Activated CD4-positive, alpha-beta T cell treated with anti-CD3 and anti-CD28 coated beads for 36 hours (primary cell): ENCODE measurements at regions not wholly inside any gene's neighbourhood (a gene's known extent, or its start where the extent isn't known, plus 50 kb on each side); places are given as distances from the start of the nearest gene placed in this dataset.

Source experiments
- ATAC-seq: fragments of 200-7000 bp; cut with Tn5 transposase; one replicate; pipeline ENCODE4 v1.10.0; 2021; ENCODE audit warnings: mild to moderate bottlenecking, moderate library complexity
- CTCF ChIA-PET: fragments of 350-600 bp; sonication (Branson Sonifier 250); formaldehyde crosslinking; loops from one replicate; lab custom pipeline; 2021; ENCODE audit warnings: antibody characterized with exemption; lab: Charles Lee
- POLR2A ChIA-PET: fragments of 350-600 bp; sonication (Branson Sonifier 250); formaldehyde crosslinking; loops from one replicate; lab custom pipeline; 2021; ENCODE audit warnings: antibody characterized with exemption, inconsistent platforms; lab: Charles Lee
- DNase-seq: peaks from one replicate; pipeline ENCODE4 v3.0.0-alpha.2; 2020
- H3K27ac Mint-ChIP-seq: one replicate; pipeline ENCODE4 v1.8.0; 2021; ENCODE audit warnings: mixed read lengths
- H3K27me3 Mint-ChIP-seq: one replicate; pipeline ENCODE4 v1.8.0; 2021; ENCODE audit warnings: mixed read lengths
- H3K36me3 Mint-ChIP-seq: one replicate; pipeline ENCODE4 v1.8.0; 2021; ENCODE audit warnings: low read depth, mixed read lengths
- H3K4me1 Mint-ChIP-seq: one replicate; pipeline ENCODE4 v1.8.0; 2021; ENCODE audit warnings: mixed read lengths
- H3K4me3 Mint-ChIP-seq: one replicate; pipeline ENCODE4 v1.8.0; 2021; ENCODE audit warnings: mild to moderate bottlenecking, moderate library complexity, mixed read lengths
- H3K9me3 Mint-ChIP-seq: one replicate; pipeline ENCODE4 v1.8.0; 2021; ENCODE audit warnings: low read depth, mixed read lengths
- intact Hi-C, 2 experiments: fragments of 100-400 bp; cut with DNase I in 1 of 2; cut with micrococcal nuclease in 1 of 2; formaldehyde crosslinking; loops; one replicate each; pipeline versions ENCODE4 v1.14.2 to v1.15.1; 2022 to 2024; cut with DNase I, micrococcal nuclease

DNA sequence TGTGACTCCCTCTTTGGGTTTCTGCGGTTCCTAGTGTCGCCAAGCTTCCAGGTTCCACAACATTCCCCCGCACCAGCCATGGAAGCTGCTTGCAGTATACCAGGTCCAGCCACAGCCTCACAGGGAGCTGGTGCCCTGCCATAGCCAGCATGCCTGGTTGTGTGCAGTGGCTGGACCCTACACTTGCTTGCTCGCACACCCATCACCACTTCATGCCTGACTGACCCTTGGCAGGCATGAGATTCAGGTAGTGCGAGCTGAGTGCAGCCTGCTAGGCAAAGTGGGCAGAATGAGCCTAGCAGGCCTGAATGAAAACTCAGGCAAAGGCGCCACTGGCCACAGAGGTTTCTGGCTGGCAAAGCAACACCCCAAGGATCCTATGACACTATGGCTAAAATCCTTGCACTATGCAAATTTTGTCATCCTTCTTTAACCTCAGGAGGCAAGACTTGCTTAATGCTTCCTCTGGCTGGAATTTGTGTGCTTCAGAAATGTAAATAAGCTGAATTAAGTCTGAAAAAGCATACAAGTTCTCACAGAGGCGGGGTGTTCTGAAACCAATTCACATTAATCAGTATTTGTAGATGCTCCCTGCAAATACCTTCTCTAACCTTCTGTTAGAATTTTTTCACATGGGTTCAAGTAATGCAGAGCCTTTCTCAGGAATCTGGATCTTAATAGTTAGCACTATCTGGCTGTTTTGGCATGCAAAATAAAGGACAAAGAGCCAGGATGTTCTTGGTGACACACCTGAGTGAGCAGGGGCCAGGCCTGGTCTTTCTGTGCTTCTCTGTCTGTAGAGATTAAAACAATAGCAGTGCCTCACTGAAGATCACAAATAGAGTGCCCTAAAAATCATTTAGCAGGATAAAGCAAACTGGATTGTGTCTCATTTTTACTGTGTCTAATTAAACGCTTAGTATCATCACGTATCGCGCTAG, 256.9 kb downstream of the GPATCH2 start:
- H3K27ac Mint-ChIP-seq: no peak overlapping the region
- POLR2A ChIA-PET: no interaction called here
- intact Hi-C loops: no loop called here
- peaks cover 19% of the 10 kb centered on the region for H3K9me3 Mint-ChIP-seq
- no peaks in the 10 kb centered on the region for H3K36me3 Mint-ChIP-seq
- no peak overlapping the region for H3K4me3 Mint-ChIP-seq
- H3K4me1 Mint-ChIP-seq: no peaks in the 10 kb centered on the region
- CTCF ChIA-PET: no interaction called here
- ATAC-seq (no peak), DNase-seq (no peak)
- H3K27me3 Mint-ChIP-seq: no peaks in the 10 kb centered on the region

- intact Hi-C loops: no loop called here
- Mint-ChIP-seq H3K4me1 (no peaks in the 10 kb centered on the region), H3K27me3 (no peaks in the 10 kb centered on the region), H3K4me3 (no peak overlapping the region), H3K9me3 (peaks cover 19% of the 10 kb centered on the region), H3K36me3 (no peaks in the 10 kb centered on the region), H3K27ac (no peak overlapping the region)
- DNase-seq (no peak), ATAC-seq (no peak)
- CTCF ChIA-PET: interaction anchor here (0.7 kb wide), 1 partner anchor 929 kb away, joined by 3 read pairs; no protein-coding TSS in a partner anchor
- POLR2A ChIA-PET: no interaction called here
Observed at GRCh38 chr1:217372049-217372970, 258.6 kb downstream of the GPATCH2 start.

DNA sequence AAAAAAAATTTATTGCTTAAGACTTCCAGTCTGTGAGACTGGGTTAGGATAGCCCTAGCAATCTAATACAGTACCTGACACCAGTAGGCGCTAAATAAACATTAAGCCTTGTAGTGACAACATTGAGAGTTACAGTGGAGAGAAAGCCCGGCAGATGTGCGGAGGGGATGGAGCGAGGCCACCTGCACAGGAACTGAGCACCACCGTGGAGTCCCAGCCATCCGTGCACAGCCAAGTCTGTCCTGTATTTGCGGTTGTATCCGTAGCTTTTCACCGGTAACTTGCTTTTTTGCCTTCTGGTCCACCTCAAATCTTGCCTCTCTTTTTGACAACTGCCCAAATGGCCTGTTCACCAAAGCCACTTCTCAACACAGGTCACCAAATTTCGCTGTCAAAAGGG, 260.1 kb downstream of the GPATCH2 start:
- no peak for DNase-seq
- intact Hi-C loops: no loop called here
- H3K4me1 Mint-ChIP-seq: no peaks in the 10 kb centered on the region
- H3K4me3 Mint-ChIP-seq: no peak overlapping the region
- no peaks in the 10 kb centered on the region for H3K36me3 Mint-ChIP-seq
- no peak overlapping the region for H3K27ac Mint-ChIP-seq
- CTCF ChIA-PET: no interaction called here
- POLR2A ChIA-PET: interaction anchor here (0.6 kb wide), 1 partner anchor 48 kb away, joined by 13 read pairs; no protein-coding TSS in a partner anchor
- H3K9me3 Mint-ChIP-seq: peaks cover 13% of the 10 kb centered on the region
- no peak for ATAC-seq
- no peaks in the 10 kb centered on the region for H3K27me3 Mint-ChIP-seq

DNA sequence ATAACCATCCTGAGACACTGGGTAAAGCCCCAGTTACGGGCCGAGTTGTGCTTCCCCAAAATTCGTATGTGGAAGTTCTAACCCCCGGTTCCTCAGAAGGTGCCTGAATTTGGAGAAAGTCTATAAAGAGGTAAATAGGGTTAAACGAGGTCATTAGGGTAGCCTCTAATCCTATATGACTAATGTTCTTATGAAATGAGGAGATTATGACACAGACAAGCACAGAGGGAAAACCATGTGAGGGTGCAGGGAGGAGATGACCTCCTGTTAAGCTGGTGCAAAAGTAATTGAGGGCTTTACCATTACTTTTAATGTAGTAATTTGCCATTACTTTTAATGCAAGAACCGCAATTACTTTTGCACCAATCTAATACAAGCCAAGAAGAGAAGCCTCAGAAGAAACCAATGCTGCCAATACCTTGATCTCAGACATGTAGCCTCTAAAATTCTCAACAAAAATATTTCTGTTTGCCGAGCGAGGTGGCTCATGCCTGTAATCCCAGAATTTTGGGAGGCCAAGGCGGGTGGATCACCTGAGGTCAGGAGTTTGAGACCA, 260.8 kb downstream of the GPATCH2 start:
- Mint-ChIP-seq H3K9me3 (peaks cover 13% of the 10 kb centered on the region), H3K36me3 (no peaks in the 10 kb centered on the region), H3K4me1 (no peaks in the 10 kb centered on the region), H3K4me3 (no peak overlapping the region), H3K27me3 (no peaks in the 10 kb centered on the region), H3K27ac (no peak overlapping the region)
- ChIA-PET CTCF (no interaction called here), POLR2A (no interaction called here)
- intact Hi-C loops: no loop called here
- ATAC-seq (no peak), DNase-seq (no peak)

GRCh38 chr1:217369271-217369981, 261.5 kb downstream of the GPATCH2 start:
- ChIA-PET POLR2A (no interaction called here), CTCF (no interaction called here)
- no peaks in the 10 kb centered on the region for H3K36me3 Mint-ChIP-seq
- no peak overlapping the region for H3K4me3 Mint-ChIP-seq
- intact Hi-C loops: no loop called here
- DNase-seq: no peak
- H3K27me3 Mint-ChIP-seq: no peaks in the 10 kb centered on the region
- H3K27ac Mint-ChIP-seq: no peak overlapping the region
- ATAC-seq: no peak
- H3K4me1 Mint-ChIP-seq: no peaks in the 10 kb centered on the region
- H3K9me3 Mint-ChIP-seq: peaks cover 11% of the 10 kb centered on the region

GRCh38 chr1:217364220-217364619, 266.7 kb downstream of the GPATCH2 start:
- no peaks in the 10 kb centered on the region for H3K4me1 Mint-ChIP-seq
- H3K27ac Mint-ChIP-seq: no peak overlapping the region
- no peaks in the 10 kb centered on the region for H3K9me3 Mint-ChIP-seq
- CTCF ChIA-PET: no interaction called here
- no peak overlapping the region for H3K4me3 Mint-ChIP-seq
- DNase-seq (no peak), ATAC-seq (no peak)
- POLR2A ChIA-PET: no interaction called here
- H3K27me3 Mint-ChIP-seq: no peaks in the 10 kb centered on the region
- intact Hi-C loops: no loop called here
- H3K36me3 Mint-ChIP-seq: no peaks in the 10 kb centered on the region

- POLR2A ChIA-PET: no interaction called here
- CTCF ChIA-PET: no interaction called here
- Mint-ChIP-seq H3K27me3 (no peaks in the 10 kb centered on the region), H3K27ac (no peak overlapping the region), H3K36me3 (no peaks in the 10 kb centered on the region), H3K4me3 (no peak overlapping the region), H3K4me1 (no peaks in the 10 kb centered on the region), H3K9me3 (no peaks in the 10 kb centered on the region)
- ATAC-seq (no peak), DNase-seq (no peak)
- intact Hi-C loops: no loop called here
Observed at GRCh38 chr1:217363319-217363718, 267.6 kb downstream of the GPATCH2 start.

- CTCF ChIA-PET: no interaction called here
- Mint-ChIP-seq H3K27ac (no peak overlapping the region), H3K36me3 (no peaks in the 10 kb centered on the region)
Observed at GRCh38 chr1:217360510-217360909, 270.4 kb downstream of the GPATCH2 start.

DNA sequence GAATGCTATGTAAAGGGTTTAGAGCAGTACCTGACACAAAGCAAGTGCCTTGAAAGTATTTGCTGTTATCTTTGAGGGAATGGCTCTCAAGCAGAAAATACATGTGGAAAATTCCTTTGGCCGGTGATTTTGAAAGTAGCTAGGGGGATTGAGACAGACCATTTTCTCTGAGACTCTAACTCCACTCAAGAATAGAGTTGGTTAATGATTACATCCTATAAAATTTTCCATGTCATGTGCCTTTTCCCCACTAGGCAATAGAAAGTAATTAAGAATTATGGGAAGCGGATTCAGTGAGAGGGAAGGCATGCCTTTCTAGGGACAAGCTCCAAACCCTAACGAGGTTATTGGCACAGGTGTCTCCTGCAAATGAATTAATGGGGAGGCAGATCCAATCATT, 276.0 kb downstream of the GPATCH2 start:
- no peaks in the 10 kb centered on the region for H3K27me3 Mint-ChIP-seq
- POLR2A ChIA-PET: no interaction called here
- CTCF ChIA-PET: no interaction called here
- H3K4me1 Mint-ChIP-seq: no peaks in the 10 kb centered on the region
- no peak overlapping the region for H3K27ac Mint-ChIP-seq
- H3K4me3 Mint-ChIP-seq: no peak overlapping the region
- DNase-seq: no peak
- no peaks in the 10 kb centered on the region for H3K36me3 Mint-ChIP-seq
- no peaks in the 10 kb centered on the region for H3K9me3 Mint-ChIP-seq
- no peak for ATAC-seq
- intact Hi-C loops: no loop called here

More at GRCh38 chr1:217360510-217360909, 270.4 kb downstream of the GPATCH2 start:
- no peak for ATAC-seq
- POLR2A ChIA-PET: no interaction called here
- intact Hi-C loops: no loop called here
- DNase-seq: no peak
- Mint-ChIP-seq H3K4me1 (no peaks in the 10 kb centered on the region), H3K27me3 (no peaks in the 10 kb centered on the region), H3K4me3 (no peak overlapping the region), H3K9me3 (no peaks in the 10 kb centered on the region)

DNA sequence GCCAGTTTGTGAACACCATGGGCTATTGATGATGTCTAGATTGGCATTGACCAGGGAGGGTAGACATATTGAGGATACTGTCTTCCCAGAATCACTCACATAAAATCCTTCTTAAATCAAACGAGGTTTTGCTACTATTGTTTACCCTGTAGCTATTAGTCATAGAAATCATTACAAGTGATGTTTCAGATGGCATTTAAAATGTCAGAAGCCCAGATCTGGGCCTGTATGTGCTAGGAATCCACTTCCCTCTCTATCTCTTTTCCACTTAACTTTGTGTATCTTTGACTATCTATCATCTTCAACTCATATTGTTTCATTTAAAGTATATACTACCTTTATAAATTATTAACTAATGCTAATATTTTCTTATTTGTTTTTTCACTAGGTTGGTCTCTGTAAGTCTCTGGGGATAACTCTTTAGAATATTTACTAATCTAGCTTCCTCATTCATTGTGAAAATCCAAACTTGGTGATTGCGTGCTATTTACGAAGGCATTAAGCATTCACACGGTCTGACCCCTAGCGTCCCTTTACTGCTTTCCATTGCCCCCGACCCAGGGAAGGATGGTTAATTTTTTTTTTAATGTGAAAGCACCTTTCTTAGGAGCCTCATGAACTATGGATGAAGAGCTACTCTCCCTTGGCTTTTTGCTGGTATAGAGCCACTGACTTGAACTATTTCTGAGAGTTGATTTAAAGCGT, 281.8 kb downstream of the GPATCH2 start:
- H3K9me3 Mint-ChIP-seq: peaks cover 7% of the 10 kb centered on the region
- no peak for ATAC-seq
- CTCF ChIA-PET: no interaction called here
- H3K36me3 Mint-ChIP-seq: no peaks in the 10 kb centered on the region
- DNase-seq: no peak
- H3K4me1 Mint-ChIP-seq: no peaks in the 10 kb centered on the region
- intact Hi-C loops: no loop called here
- no peak overlapping the region for H3K27ac Mint-ChIP-seq
- no peak overlapping the region for H3K4me3 Mint-ChIP-seq
- POLR2A ChIA-PET: no interaction called here
- H3K27me3 Mint-ChIP-seq: no peaks in the 10 kb centered on the region
